H9 (cell line): ENCODE measurements at regions not wholly inside any gene's neighbourhood (a gene's known extent, or its start where the extent isn't known, plus 50 kb on each side); places are given as distances from the start of the nearest gene placed in this dataset.

Source experiments
- DNase-seq: peaks from one replicate; pipeline ENCODE4 v3.0.0-alpha.2; 2017
- H2AFZ ChIP-seq: one replicate; pipeline ENCODE4 v1.6.1; 2013; ENCODE audit warnings: mild to moderate bottlenecking, low read length, control low read depth, moderate library complexity
- H2AK5ac ChIP-seq: 2 replicates; pipeline ENCODE4 v1.6.1; 2013; ENCODE audit warnings: low read length, control low read depth, mixed read lengths; ENCODE audit not compliant: insufficient read length
- H2BK120ac ChIP-seq: one replicate; pipeline ENCODE4 v1.6.1; 2013; ENCODE audit warnings: low read depth, mild to moderate bottlenecking, low read length, control low read depth, inconsistent platforms; ENCODE audit not compliant: poor library complexity, severe bottlenecking
- H2BK12ac ChIP-seq: 2 replicates; pipeline ENCODE4 v1.6.1; 2013; ENCODE audit warnings: low read length, control low read depth, mixed read lengths, low read depth; ENCODE audit not compliant: insufficient read length
- H2BK15ac ChIP-seq: 2 replicates; pipeline ENCODE4 v1.6.1; 2013; ENCODE audit warnings: low read depth, low read length, control low read depth
- H2BK20ac ChIP-seq: one replicate; pipeline ENCODE4 v1.6.1; 2013; ENCODE audit warnings: low read depth, mild to moderate bottlenecking, low read length, control low read depth, inconsistent platforms; ENCODE audit not compliant: poor library complexity, severe bottlenecking
- H2BK5ac ChIP-seq: 2 replicates; pipeline ENCODE4 v1.6.1; 2013; ENCODE audit warnings: low read length, control low read depth, mixed read lengths; ENCODE audit not compliant: insufficient read length
- H3K14ac ChIP-seq: 2 replicates; pipeline ENCODE4 v1.6.1; 2013; ENCODE audit warnings: low read length, control low read depth; ENCODE audit not compliant: insufficient read depth
- H3K18ac ChIP-seq: 2 replicates; pipeline ENCODE4 v1.6.1; 2013; ENCODE audit warnings: low read depth, mild to moderate bottlenecking, mixed read lengths, low read length, control low read depth; ENCODE audit not compliant: insufficient read length
- H3K23ac ChIP-seq: 2 replicates; pipeline ENCODE4 v1.6.1; 2013; ENCODE audit warnings: low read length, control low read depth, mixed read lengths, low read depth; ENCODE audit not compliant: insufficient read length
- H3K23me2 ChIP-seq: 2 replicates; pipeline ENCODE4 v1.6.1; 2013; ENCODE audit warnings: low read depth, mild to moderate bottlenecking, mixed read lengths, low read length, control low read depth; ENCODE audit not compliant: insufficient read length, poor library complexity, severe bottlenecking
- H3K27ac ChIP-seq: 2 replicates; pipeline ENCODE4 v1.5.1; 2013; ENCODE audit warnings: low read length, control low read depth, mixed read lengths, low read depth; ENCODE audit not compliant: insufficient read length
- H3K27me3 ChIP-seq: 2 replicates; pipeline ENCODE4 v1.6.1; 2013; ENCODE audit warnings: low read length, control low read depth, inconsistent platforms; ENCODE audit not compliant: insufficient read depth
- H3K4ac ChIP-seq: 2 replicates; pipeline ENCODE4 v1.6.1; 2013; ENCODE audit warnings: low read depth, mild to moderate bottlenecking, control low read depth, inconsistent platforms, low read length, moderate library complexity
- H3K4me1 ChIP-seq: 2 replicates; pipeline ENCODE4 v1.6.1; 2013; ENCODE audit warnings: low read length, control low read depth, inconsistent platforms; ENCODE audit not compliant: insufficient read depth
- H3K4me2 ChIP-seq: 2 replicates; pipeline ENCODE4 v1.6.1; 2013; ENCODE audit warnings: low read length, control low read depth, mixed read lengths; ENCODE audit not compliant: insufficient read length, insufficient read depth
- H3K56ac ChIP-seq: 2 replicates; pipeline ENCODE4 v1.6.1; 2013; ENCODE audit warnings: low read depth, mild to moderate bottlenecking, mixed read lengths, low read length, control low read depth; ENCODE audit not compliant: insufficient read length
- H3K79me1 ChIP-seq: 2 replicates; pipeline ENCODE4 v1.6.1; 2013; ENCODE audit warnings: low read depth, mild to moderate bottlenecking, moderate library complexity, low read length, control low read depth, inconsistent platforms; ENCODE audit not compliant: insufficient read depth, poor library complexity, severe bottlenecking
- H3K79me2 ChIP-seq: 2 replicates; pipeline ENCODE4 v1.6.1; 2013; ENCODE audit warnings: low read length, control low read depth, inconsistent platforms; ENCODE audit not compliant: insufficient read depth
- H3K9ac ChIP-seq: 2 replicates; pipeline ENCODE4 v1.6.1; 2013; ENCODE audit warnings: low read length, control low read depth, mixed read lengths; ENCODE audit not compliant: insufficient read length; ENCODE audit errors: extremely low read depth
- H3K9me3 ChIP-seq: one replicate; pipeline ENCODE4 v1.6.1; 2013; ENCODE audit warnings: low read depth, low read length, inconsistent platforms; ENCODE audit not compliant: control insufficient read depth
- H3T11ph ChIP-seq: one replicate; pipeline ENCODE4 v1.6.1; 2013; ENCODE audit warnings: mild to moderate bottlenecking, low read length, control low read depth, inconsistent platforms
- H4K20me1 ChIP-seq: one replicate; pipeline ENCODE4 v1.6.1; 2013; ENCODE audit not compliant: control insufficient read depth, insufficient read length, insufficient read depth
- H4K5ac ChIP-seq: 2 replicates; pipeline ENCODE4 v1.6.1; 2013; ENCODE audit warnings: low read depth, mild to moderate bottlenecking, mixed read lengths, low read length, control low read depth; ENCODE audit not compliant: insufficient read length
- H4K8ac ChIP-seq: replicated peaks from 2 replicates; pipeline ENCODE4 v1.6.1; 2013; ENCODE audit warnings: low read length, control low read depth, mixed read lengths, low read depth; ENCODE audit not compliant: insufficient read length
- H4K91ac ChIP-seq: 2 replicates; pipeline ENCODE4 v1.6.1; 2013; ENCODE audit warnings: low read depth, mild to moderate bottlenecking, moderate library complexity, mixed read lengths, low read length, control low read depth; ENCODE audit not compliant: insufficient read length
- H3K27ac Mint-ChIP-seq, 3 experiments: 2 replicates in 2 of 3; 3 replicates in 1 of 3; pipeline ENCODE4 v1.8.0; 2020 to 2021; ENCODE audit warnings: mixed read lengths in 3 of 3, mild to moderate bottlenecking in 1 of 3, moderate library complexity in 1 of 3
- H3K27me3 Mint-ChIP-seq: 2 replicates; pipeline ENCODE4 v1.8.0; 2021; ENCODE audit warnings: low read depth, mild to moderate bottlenecking, moderate library complexity, mixed read lengths
- H3K36me3 Mint-ChIP-seq, 3 experiments: 2 replicates in 2 of 3; 3 replicates in 1 of 3; pipeline ENCODE4 v1.8.0; 2020 to 2021; ENCODE audit warnings: low read depth in 3 of 3, mixed read lengths in 3 of 3; ENCODE audit not compliant: insufficient read depth in 1 of 3
- H3K4me1 Mint-ChIP-seq, 2 experiments: 2 replicates each; pipeline ENCODE4 v1.8.0; 2020; ENCODE audit warnings: mixed read lengths in 2 of 2
- H3K4me3 Mint-ChIP-seq, 2 experiments: 2 replicates in 1 of 2; 3 replicates in 1 of 2; pipeline ENCODE4 v1.8.0; 2020 to 2021; ENCODE audit warnings: mild to moderate bottlenecking in 2 of 2, mixed read lengths in 2 of 2, moderate library complexity in 1 of 2
- H3K9me3 Mint-ChIP-seq, 2 experiments: 2 replicates in 1 of 2; 3 replicates in 1 of 2; pipeline ENCODE4 v1.8.0; 2020; ENCODE audit warnings: mild to moderate bottlenecking in 2 of 2, mixed read lengths in 2 of 2, moderate library complexity in 1 of 2
- CTCF ChIP-seq: fragments of 200-600 bp; sonication (generic); conservative IDR thresholded peaks from 3 replicates; pipeline ENCODE4 v1.8.0; 2021; ENCODE audit warnings: antibody characterized with exemption, mild to moderate bottlenecking
- WGBS: extraction: QIAGEN DNeasy Blood & Tissue Kit; methylation state at CpG from one replicate; pipeline ENCODE4 v1.1.7; 2013; ENCODE audit warnings: missing lambda C conversion rate, low lambda C conversion rate, mixed read lengths; ENCODE audit not compliant: insufficient read length; ENCODE audit errors: extremely low coverage; 5-methylcytosine and 5-hydroxymethylcytosine counted together

GRCh38 chr15:39453620-39454019 lies 127.3 kb upstream of the THBS1 start:
- no peak overlapping the region for H2BK5ac ChIP-seq
- no peak overlapping the region for H3K23ac ChIP-seq
- H3K4me2 ChIP-seq, result no peak overlapping the region
- H3T11ph ChIP-seq, result no peak overlapping the region
- WGBS, result no CpG with 5 or more reads among the region's 4 CpGs
- H3K79me2 ChIP-seq, result no peaks in the 10 kb centered on the region
- Mint-ChIP-seq H3K27me3 (peaks cover 3% of the 10 kb centered on the region), H3K9me3 (peaks cover 15% of the 10 kb centered on the region in 2 experiments), H3K36me3 (peaks cover 0 to 15% (median 5%) of the 10 kb centered on the region in 3 experiments; a peak in 4 of 7 replicates), H3K27ac (no peak overlapping the region), H3K4me1 (no peaks in the 10 kb centered on the region; a peak in 1 of 4 replicates), H3K4me3 (no peak overlapping the region)
- H2BK120ac ChIP-seq, result no peak overlapping the region
- H3K14ac ChIP-seq, result no peak overlapping the region
- no peak for DNase-seq
- no peaks in the 10 kb centered on the region for H3K9me3 ChIP-seq
- H4K20me1 ChIP-seq, result no peaks in the 10 kb centered on the region
- no peak overlapping the region for H3K9ac ChIP-seq
- H3K27ac ChIP-seq, result no peak overlapping the region
- no peaks in the 10 kb centered on the region for H3K4me1 ChIP-seq
- no peak overlapping the region for H4K91ac ChIP-seq
- H3K4ac ChIP-seq, result no peak overlapping the region
- H3K18ac ChIP-seq, result no peak overlapping the region
- H4K5ac ChIP-seq, result no peak overlapping the region
- no peaks in the 10 kb centered on the region for H3K23me2 ChIP-seq
- no peak overlapping the region for H2AFZ ChIP-seq
- H2AK5ac ChIP-seq, result no peak overlapping the region
- no peak for TF ChIP-seq CTCF
- H4K8ac ChIP-seq, result no peak overlapping the region
- no peaks in the 10 kb centered on the region for H3K79me1 ChIP-seq
- no peaks in the 10 kb centered on the region for H3K27me3 ChIP-seq
- H3K56ac ChIP-seq, result no peak overlapping the region
- H2BK20ac ChIP-seq, result no peak overlapping the region
- H2BK12ac ChIP-seq, result no peak overlapping the region
- no peak overlapping the region for H2BK15ac ChIP-seq
